Lower leg skin (tissue), 4 donors: ENCODE measurements at regions not wholly inside any gene's neighbourhood (a gene's known extent, or its start where the extent isn't known, plus 50 kb on each side); places are given as distances from the start of the nearest gene placed in this dataset.

Experiments used
- DNase-seq, 2 donors: peaks; one replicate each; pipeline ENCODE4 v3.0.0-alpha.2; 2019; ENCODE audit warnings: low spot score in 2 of 2
- H3K4me3 ChIP-seq: fragments of 200-600 bp; sonication (generic); 2 replicates; pipeline ENCODE4 v1.5.1; 2017; ENCODE audit warnings: mild to moderate bottlenecking, low read depth; ENCODE audit not compliant: poor library complexity, severe bottlenecking
- POLR2A ChIP-seq, 2 donors: fragments of 450-650 bp; IDR thresholded peaks; one replicate each; pipeline ENCODE4 v1.6.1; 2016 to 2017; ENCODE audit warnings: antibody characterized with exemption in 2 of 2, mild to moderate bottlenecking in 1 of 2, moderate library complexity in 1 of 2
- WGBS, 2 donors: methylation state at CpG; one replicate each; pipeline ENCODE4 v1.1.5; 2018; 5-methylcytosine and 5-hydroxymethylcytosine counted together
- intact Hi-C: fragments of 100-400 bp; cut with DNase I; formaldehyde crosslinking; loops from one replicate; pipeline ENCODE4 v1.15.0; 2023; ENCODE audit warnings: low total_unique reads
- TF ChIP-seq, protein P1 (sequence below), 3 donors: fragments of 450-650 bp; IDR thresholded peaks; one replicate each; pipeline ENCODE4 v1.5.1; 2016; ENCODE audit warnings: antibody characterized with exemption in 3 of 3, mild to moderate bottlenecking in 3 of 3, moderate library complexity in 2 of 3

DNA sequence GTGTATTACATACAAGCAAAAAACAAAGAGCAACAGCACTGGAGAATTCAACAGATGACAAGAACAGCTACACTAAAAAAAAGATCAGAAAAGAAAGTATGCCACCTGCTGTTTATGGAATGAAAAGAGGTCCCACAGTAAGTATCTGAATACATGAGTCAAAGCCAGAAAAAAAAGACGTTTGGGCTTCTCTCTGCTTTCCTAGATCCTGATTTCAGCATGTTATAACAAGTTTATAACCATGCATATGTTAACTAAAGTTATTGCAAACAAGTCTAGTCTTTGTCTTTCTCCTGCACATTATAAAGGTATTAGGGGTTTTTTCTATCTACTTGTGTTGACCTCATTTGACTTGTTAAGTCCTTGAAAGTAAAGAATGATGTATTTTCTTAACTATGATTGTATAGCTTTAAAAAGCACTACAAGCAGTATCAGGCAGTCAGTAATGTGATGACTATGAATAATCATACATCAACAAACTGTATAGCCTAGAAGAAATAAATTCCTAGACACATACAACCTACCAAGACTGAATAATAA lies 108.5 kb upstream of the COL5A2 start:
- no peak for DNase-seq
- 3 to 5% methylated on average over 1 of the region's 1 CpG for WGBS, 2 donors
- no peak for TF ChIP-seq POLR2A (IDR thresholded peaks at IDR 0.05)
- TF ChIP-seq, protein P1, sequence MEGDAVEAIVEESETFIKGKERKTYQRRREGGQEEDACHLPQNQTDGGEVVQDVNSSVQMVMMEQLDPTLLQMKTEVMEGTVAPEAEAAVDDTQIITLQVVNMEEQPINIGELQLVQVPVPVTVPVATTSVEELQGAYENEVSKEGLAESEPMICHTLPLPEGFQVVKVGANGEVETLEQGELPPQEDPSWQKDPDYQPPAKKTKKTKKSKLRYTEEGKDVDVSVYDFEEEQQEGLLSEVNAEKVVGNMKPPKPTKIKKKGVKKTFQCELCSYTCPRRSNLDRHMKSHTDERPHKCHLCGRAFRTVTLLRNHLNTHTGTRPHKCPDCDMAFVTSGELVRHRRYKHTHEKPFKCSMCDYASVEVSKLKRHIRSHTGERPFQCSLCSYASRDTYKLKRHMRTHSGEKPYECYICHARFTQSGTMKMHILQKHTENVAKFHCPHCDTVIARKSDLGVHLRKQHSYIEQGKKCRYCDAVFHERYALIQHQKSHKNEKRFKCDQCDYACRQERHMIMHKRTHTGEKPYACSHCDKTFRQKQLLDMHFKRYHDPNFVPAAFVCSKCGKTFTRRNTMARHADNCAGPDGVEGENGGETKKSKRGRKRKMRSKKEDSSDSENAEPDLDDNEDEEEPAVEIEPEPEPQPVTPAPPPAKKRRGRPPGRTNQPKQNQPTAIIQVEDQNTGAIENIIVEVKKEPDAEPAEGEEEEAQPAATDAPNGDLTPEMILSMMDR (IDR thresholded peaks at IDR 0.05), result no peak
- intact Hi-C loops, result loop anchor here (10.0 kb wide), 1 partner anchor 193 kb away; no protein-coding TSS in a partner anchor
- H3K4me3 ChIP-seq, result no peak overlapping the region

- WGBS, 2 donors, result 86 to 97% methylated on average over 1 of the region's 1 CpG
- intact Hi-C loops, result no loop called here
- H3K4me3 ChIP-seq, result no peak overlapping the region
- no peak for DNase-seq
- no peak for TF ChIP-seq POLR2A (IDR thresholded peaks at IDR 0.05)
- TF ChIP-seq, protein P1 (IDR thresholded peaks at IDR 0.05), result no peak
These were observed 111.9 kb upstream of the COL5A2 start for GRCh38 chr2:189291460-189291859.

GRCh38 chr2:189293164-189293563 lies 113.6 kb upstream of the COL5A2 start:
- intact Hi-C loops, result no loop called here
- H3K4me3 ChIP-seq, result no peak overlapping the region
- WGBS, 2 donors, result 59 to 76% methylated on average over 3 of the region's 3 CpGs
- no peak for DNase-seq
- TF ChIP-seq, protein P1 (IDR thresholded peaks at IDR 0.05), result no peak
- TF ChIP-seq POLR2A (IDR thresholded peaks at IDR 0.05), result no peak

- intact Hi-C loops, result no loop called here
- no peak for DNase-seq
- TF ChIP-seq, protein P1 (IDR thresholded peaks at IDR 0.05), result no peak
- H3K4me3 ChIP-seq, result no peak overlapping the region
These were observed 117.9 kb upstream of the COL5A2 start for GRCh38 chr2:189297446-189297845.

- no peak overlapping the region for H3K4me3 ChIP-seq
- DNase-seq, result no peak
- WGBS, 2 donors, result 46 to 63% methylated on average over 1 of the region's 1 CpG
- intact Hi-C loops, result no loop called here
- TF ChIP-seq, protein P1 (IDR thresholded peaks at IDR 0.05), result no peak
- TF ChIP-seq POLR2A (IDR thresholded peaks at IDR 0.05), result no peak
These were observed 118.5 kb upstream of the COL5A2 start for GRCh38 chr2:189298038-189298437.

GRCh38 chr2:189298481-189298880 lies 118.9 kb upstream of the COL5A2 start:
- no peak for DNase-seq
- WGBS, 2 donors, result 97 to 100% methylated on average over 1 of the region's 1 CpG
- intact Hi-C loops, result no loop called here
- TF ChIP-seq POLR2A (IDR thresholded peaks at IDR 0.05), result no peak
- TF ChIP-seq, protein P1 (IDR thresholded peaks at IDR 0.05), result no peak
- no peak overlapping the region for H3K4me3 ChIP-seq
